GM18907 (cell line): ENCODE measurements at regions not wholly inside any gene's neighbourhood (a gene's known extent, or its start where the extent isn't known, plus 50 kb on each side); places are given as distances from the start of the nearest gene placed in this dataset.
"Not testable (repeated sequence)": the region's sequence is repeated elsewhere in the genome, so short reads cannot be mapped to it uniquely, and the experiment has no call there.

Experiments
- ATAC-seq: cut with Tn5 transposase; IDR thresholded peaks from one replicate; pipeline ENCODE4 v1.9.1; 2021; ENCODE audit warnings: mild to moderate bottlenecking, moderate library complexity; ENCODE audit not compliant: unreplicated experiment

DNA sequence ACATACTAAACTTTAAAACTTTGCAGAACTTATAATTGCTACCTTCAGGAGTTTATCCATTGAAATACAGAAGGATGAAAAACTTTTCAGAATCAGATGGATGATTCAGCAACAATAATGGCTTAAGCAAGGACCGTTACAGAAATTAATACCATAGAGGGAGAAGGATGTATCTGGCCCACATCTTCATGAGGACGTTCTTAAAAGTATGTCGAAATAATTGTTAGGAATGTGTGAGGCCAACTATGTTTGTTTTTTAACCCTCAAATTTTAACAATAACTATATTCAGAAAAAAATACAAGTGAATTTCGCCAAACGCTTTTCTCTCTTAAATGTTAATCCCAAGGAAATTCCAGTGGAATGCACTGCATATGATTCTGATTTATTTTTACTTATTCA is 105.2 kb upstream of the EPHA3 start:
- no peak for ATAC-seq

DNA sequence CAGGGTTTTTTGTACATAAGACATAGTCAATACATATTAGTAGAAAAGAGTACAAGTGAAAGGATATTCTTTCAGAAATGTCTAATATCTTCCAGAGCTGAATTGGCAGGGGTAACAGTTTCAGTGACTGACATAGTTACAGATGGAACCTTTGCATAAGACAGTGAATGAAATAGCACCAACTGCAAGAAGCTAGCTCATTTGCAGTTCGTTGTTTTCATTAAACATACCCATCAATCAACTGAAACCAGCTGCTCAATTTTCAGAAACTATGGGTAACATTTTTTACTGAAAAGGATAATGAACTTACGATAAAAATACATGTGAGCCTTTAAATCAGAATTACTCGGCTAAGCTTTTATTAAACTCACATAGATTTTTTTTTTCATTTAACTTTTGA is 93.9 kb upstream of the EPHA3 start:
- ATAC-seq = no peak

DNA sequence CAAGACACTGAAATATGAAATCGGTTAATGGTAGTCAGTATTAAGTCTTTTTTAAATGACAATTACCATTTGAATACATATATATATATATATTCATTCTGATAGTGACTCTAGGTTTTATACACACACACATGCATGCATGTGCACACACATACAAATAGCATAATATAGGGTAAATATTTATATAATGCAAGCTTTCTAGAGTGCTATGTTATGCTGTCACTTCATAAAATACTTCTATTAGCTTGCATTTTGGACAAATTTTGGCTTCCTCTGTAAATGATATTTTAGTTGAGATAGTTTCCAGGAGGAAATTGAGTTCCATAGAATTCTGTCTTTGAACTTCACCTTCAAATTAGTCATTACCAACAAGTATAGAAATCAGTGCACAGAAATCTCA is 89.9 kb upstream of the EPHA3 start:
- no peak for ATAC-seq

DNA sequence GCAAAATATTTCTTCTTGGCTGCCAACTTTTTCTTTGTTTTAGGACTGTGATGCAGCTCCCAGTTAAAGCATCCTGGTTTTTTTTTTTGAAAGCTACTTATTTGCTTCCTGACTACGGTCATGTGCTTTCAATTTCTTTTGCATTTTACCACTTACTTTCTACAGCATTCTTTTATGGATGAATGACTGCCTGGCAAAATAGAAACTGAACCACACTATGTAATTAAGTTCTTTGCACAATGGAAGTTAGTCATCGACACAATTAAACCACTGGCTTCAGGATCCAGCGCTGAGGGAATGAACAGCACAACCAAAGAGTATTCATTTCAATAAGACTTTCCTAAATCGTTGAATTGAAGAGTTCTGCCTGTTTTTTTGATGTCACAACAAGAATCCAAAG is 82.2 kb upstream of the EPHA3 start:
- no peak for ATAC-seq

DNA sequence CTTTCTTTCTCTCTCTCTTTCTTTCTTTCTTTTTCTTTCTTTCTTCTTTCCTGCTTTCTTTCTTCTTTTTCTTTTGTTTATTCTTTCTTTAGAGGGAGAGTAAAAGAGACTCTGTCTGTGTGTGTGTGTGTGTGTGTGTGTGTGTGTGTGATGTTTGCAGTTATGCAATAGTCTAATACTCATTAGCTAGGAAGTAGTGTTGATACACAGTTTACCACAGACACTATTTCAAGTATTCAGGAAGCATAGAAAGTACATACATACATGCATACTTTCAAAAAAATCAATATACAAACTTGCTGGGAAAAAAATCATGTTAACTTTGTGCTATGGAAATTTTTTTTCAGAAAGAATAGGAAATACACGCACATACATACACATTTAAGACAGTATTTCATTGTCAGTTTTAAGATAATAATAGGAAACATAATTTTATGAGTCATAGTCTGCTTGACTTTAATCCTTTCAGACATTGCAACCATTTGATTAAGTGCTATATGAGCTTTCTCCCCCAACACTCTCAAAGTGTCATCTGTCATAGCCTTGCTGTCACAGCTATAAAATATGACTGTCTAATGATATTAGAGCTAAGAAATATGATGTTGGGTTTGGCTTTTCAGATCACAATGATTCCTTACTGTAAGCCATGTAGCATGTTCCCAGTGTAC is 74.9 kb upstream of the EPHA3 start:
- no peak for ATAC-seq

DNA sequence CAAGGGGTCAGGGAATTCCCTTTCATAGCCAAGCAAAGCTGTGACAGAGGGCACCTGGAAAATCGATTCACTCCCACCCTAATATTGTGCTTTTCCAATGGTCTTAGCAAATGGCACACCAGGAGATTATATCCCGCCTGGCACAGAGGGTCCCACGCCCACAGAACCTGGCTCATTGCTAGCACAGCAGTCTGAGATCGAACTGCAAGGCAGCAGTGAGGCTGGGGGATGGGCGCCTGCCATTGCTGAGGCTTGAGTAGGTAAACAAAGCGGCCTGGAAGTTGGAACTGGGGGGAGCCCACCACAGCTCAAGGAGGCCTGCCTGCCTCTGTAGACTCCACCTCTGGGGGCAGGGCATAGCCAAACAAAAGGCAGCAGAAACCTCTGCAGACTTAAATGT is 72.7 kb upstream of the EPHA3 start:
- ATAC-seq = not testable (repeated sequence)

DNA sequence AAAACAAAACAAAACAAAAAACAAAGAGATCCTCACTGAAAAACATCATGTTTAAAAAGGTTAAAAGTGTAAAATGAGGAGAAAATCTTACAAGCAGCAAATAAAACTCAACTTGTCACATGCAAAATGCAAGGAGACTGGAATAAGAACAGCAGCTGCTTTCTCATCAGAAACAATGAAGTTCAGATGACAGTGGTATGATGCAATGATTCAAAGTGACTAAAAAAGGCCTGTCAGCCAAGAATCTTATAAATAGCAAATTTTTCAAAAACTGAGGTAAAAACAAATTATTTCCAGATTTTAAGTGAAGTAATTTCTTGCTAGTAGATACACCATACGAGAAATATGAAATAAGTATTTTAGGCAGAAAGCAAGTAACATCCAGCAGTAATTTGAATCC is 68.6 kb upstream of the EPHA3 start:
- no peak for ATAC-seq

DNA sequence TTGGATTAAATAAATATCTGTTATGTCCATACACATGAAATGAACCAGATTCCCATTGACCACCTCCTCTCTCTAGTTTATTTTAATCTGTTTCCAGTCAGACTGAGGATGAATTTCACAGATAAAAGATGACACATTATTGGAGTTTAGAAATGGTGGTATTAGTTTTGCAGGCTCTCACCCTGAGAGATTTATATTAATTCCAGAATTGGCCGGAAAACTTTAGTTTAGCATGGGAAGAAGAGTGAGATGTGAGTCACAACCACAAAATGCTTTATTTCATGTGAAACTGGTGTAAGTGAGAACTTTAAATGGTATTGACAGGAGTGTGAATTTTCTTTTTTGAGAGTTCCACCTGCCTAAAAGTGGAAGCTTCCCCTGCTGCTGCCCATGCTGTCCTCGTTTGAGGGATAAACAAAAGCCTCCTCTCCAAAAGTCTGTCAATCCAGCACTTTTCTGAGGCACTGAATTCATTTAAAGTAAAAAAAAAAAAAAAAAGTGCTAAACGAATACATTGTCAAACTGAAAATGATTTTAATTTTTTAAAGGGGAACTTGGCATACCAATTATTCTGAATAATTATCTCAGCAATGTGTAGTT is 65.1 kb upstream of the EPHA3 start:
- no peak for ATAC-seq

DNA sequence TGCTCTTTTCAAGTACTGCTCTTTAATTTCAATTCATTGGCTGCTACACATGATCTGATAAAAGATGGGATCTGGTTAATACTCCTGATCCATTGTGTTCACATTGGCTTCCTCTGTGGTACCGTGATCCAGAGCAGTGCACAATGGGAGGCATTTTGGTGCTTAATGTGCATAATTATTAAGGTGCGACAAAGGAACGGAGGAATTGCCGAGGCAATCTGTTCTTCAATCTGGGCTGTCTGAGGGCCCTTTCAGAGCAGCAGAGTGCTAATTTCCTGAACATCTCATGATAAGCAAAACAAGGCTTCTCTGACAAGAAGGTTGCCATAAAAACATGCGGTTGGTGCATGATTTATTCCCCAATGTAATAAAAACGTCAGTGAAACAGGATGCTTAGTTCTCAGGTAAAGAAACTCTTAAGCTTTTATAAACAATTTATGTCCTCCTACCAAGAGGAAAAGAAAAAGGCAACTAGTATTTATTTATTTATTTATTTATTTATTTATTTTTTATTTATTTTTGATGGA is 64.0 kb upstream of the EPHA3 start:
- ATAC-seq = no peak

DNA sequence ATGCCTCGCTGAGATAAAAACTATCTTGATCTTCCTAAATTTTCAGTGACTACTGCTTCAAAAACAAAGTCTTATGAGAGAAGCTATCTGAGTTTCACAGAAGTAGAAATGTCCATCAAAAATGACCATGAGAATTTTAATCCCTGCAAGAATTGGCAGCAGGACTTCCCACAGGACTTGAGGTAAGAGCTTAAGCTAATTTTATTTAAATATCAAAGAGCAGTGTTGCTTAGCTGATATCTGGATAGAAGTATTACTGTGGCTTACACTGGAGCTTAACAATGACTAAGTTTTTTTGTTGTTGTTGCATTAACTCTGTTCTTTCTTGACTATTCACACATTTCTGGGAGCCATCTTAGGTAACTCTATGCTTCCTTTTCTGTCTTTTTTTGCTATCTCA is 60.8 kb upstream of the EPHA3 start:
- no peak for ATAC-seq

DNA sequence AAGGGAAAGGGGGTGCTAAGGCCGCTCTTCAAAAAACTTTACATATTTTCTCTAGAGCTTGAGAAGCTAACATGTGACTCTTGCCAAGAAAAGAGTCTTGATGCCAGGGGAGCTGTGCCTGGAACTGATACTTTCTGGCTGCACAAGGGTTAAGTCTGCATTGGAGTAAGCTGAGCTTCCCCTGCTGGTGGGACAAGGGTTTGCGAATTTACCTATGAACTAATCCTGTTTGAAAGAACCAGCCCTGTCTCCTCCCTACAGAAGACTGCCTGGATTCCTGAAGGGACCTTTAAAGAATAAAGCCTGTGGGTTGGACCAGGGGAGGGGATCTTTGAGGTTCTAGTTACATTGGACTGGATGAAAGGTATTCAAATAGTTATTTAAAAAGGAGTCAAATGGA is 58.3 kb upstream of the EPHA3 start:
- ATAC-seq = no peak

DNA sequence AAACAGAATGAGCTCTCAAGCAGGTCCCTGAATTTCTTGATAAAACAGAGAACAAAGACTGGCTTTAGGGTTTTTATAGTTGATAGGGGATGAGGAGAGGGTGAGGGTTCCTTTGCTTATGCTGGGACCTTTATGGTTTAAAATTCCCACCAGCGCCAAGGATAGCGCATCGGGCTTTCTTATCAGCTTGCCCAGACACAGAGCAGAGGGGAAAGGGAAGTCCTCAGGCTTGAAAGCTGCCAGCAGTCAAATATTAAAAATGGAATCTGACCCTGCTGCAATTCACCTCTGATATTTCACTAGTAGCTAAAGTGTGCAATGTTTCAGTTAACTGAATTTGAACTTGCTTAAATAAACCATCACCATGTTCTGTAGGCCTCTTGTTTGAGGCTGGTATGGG is 55.0 kb upstream of the EPHA3 start:
- ATAC-seq = no peak

DNA sequence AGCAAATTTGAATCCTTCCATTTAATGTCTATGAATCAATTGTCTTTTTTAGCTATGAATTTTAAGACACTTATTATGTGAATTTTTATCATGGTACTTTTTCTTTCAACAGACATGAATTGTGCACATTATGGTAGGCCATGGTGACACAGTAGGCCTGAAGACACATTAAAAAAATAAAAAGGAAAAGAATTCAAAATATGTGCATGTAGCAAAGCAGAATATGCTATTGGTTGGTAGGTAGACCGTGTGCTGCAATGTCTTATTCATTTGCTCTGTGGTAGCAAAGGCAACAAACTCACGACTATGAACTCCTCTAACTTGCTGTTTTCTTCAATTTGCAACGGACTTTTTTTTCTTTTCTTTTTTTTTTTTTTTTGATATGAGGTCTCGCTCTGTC is 50.0 kb upstream of the EPHA3 start:
- ATAC-seq = no peak
